ENCODE measurements at regions not wholly inside any gene's neighbourhood (a gene's known extent, or its start where the extent isn't known, plus 50 kb on each side); places are given as distances from the start of the nearest gene placed in this dataset.

- Histone ChIP-seq H2AFZ (replicated peaks; ENCODE audit: low read length, poor library complexity) (peak overlapping the region; percentile 15), H2BK15ac (ENCODE audit: low read depth, low read length) (no peak overlapping the region), H3K4me2 (ENCODE audit: low read depth, low read length) (no peak overlapping the region), H3K14ac (replicated peaks; ENCODE audit: low read depth, low read length) (no peak overlapping the region), H3K4me1 (ENCODE audit: control insufficient read depth, insufficient read depth, low read length) (peaks cover 7% of the 10 kb centered on the region; the same call in 1 of the 2 replicates), H2BK5ac (ENCODE audit: low read depth, low read length, poor library complexity, severe bottlenecking) (no peak overlapping the region), H3K27ac (ENCODE audit: insufficient read depth, low read length) (no peak overlapping the region), H3K23ac (ENCODE audit: low read depth, low read length) (no peak overlapping the region), H3K79me1 (ENCODE audit: low read depth in 1 of 2, low read length in 2 of 2) (no peaks in the 10 kb centered on the region), H4K20me1 (ENCODE audit: insufficient read depth, low read length) (no peaks in the 10 kb centered on the region), H2AK9ac (replicated peaks; ENCODE audit: low read depth, low read length, poor library complexity) (no peak overlapping the region), H4K91ac (ENCODE audit: insufficient read depth, low read depth, low read length) (no peak overlapping the region), H3K9me3 (ENCODE audit: control insufficient read depth, insufficient read depth, low read length) (no peaks in the 10 kb centered on the region), H2AK5ac (ENCODE audit: low read depth, low read length) (no peak overlapping the region), H4K5ac (ENCODE audit: low read depth, low read length) (no peak overlapping the region), H3K36me3 (ENCODE audit: control insufficient read depth, insufficient read depth, low read length) (no peaks in the 10 kb centered on the region), H3K9ac (ENCODE audit: low read depth, low read length) (no peak overlapping the region), H4K8ac (ENCODE audit: low read depth in 2 of 2, low read length in 2 of 2) (no peak overlapping the region), H3K4me3 (ENCODE audit: insufficient read depth, low read depth, low read length) (no peak overlapping the region), H3K18ac (ENCODE audit: low read depth, low read length) (no peak overlapping the region), H3K56ac (ENCODE audit: extremely low read depth, insufficient read depth, low read length) (no peak overlapping the region), H2BK120ac (ENCODE audit: low read depth, low read length) (no peak overlapping the region), H3K9me1 (ENCODE audit: insufficient read depth, low read length) (no peaks in the 10 kb centered on the region; the same call in 1 of the 2 replicates), H2BK20ac (ENCODE audit: low read depth, low read length) (no peak overlapping the region), H3K27me3 (ENCODE audit: control insufficient read depth, insufficient read depth, low read length) (no peaks in the 10 kb centered on the region), H3K4ac (ENCODE audit: low read depth, low read length) (no peak overlapping the region)
- BruUV-seq (replicated peaks) = no TSS peak
- TF ChIP-seq ELK1 (IDR thresholded peaks at IDR 0.05; ENCODE audit: borderline replicate concordance, low read depth, low read length) (no peak), RCOR1 (IDR thresholded peaks at IDR 0.05; ENCODE audit: insufficient replicate concordance, low read length) (no peak), RFX5 (IDR thresholded peaks at IDR 0.05; ENCODE audit: low read depth, low read length) (no peak), FOS (IDR thresholded peaks at IDR 0.05; ENCODE audit: low read depth, low read length) (no peak), POLR2A (IDR thresholded peaks at IDR 0.05; ENCODE audit: low read depth, low read length) (no peak), MXI1 (IDR thresholded peaks at IDR 0.05; ENCODE audit: borderline replicate concordance, low read depth, low read length) (no peak), SMC3 (IDR thresholded peaks at IDR 0.05; ENCODE audit: low read depth, low read length) (no peak), CHD1 (IDR thresholded peaks at IDR 0.05; ENCODE audit: low read depth, low read length) (no peak), CEBPB (IDR thresholded peaks at IDR 0.05; ENCODE audit: low read depth, low read length) (no peak), NFE2L2 (IDR thresholded peaks at IDR 0.05; ENCODE audit: low read depth, low read length) (no peak), RAD21 (IDR thresholded peaks at IDR 0.05; ENCODE audit: low read length) (no peak), MAFK (IDR thresholded peaks at IDR 0.05; ENCODE audit: low read depth, low read length) (no peak)
- ATAC-seq (ENCODE audit: low read depth) (no peak), DNase-seq (no peak)
- dilution Hi-C loops (cut with HindIII; ENCODE audit: low sequenced_read_pairs, unreplicated experiment) (no loop called here), in situ Hi-C loops (cut with MboI; ENCODE audit: low sequenced_read_pairs) (no loop called here), intact Hi-C loops (cut with micrococcal nuclease) (no loop called here)
- WGBS, 2 experiments (ENCODE audit: extremely low coverage in 2 of 2, insufficient read length in 1 of 2) = no CpG with 5 or more reads among the region's 5 CpGs
- ChIA-PET CTCF (no interaction called here), POLR2A (ENCODE audit: unreplicated experiment) (no interaction called here)
These were observed 117.1 kb upstream of the ARHGAP5 start for GRCh38 chr14:31960039-31960438.
